SH-SY5Y (cell line): ENCODE measurements at regions not wholly inside any gene's neighbourhood (a gene's known extent, or its start where the extent isn't known, plus 50 kb on each side); places are given as distances from the start of the nearest gene placed in this dataset.

Experiments
- GATA2 ChIP-seq: IDR thresholded peaks from 2 replicates; pipeline ENCODE4 v1.6.1; 2011; ENCODE audit warnings: mild to moderate bottlenecking, low read depth, low read length
- GATA3 ChIP-seq: IDR thresholded peaks from 2 replicates; pipeline ENCODE4 v1.6.1; 2011; ENCODE audit warnings: low read depth, mild to moderate bottlenecking, low read length, moderate library complexity

GRCh38 chr14:71237556-71237955 is 330.3 kb downstream of the PCNX1 start:
- TF ChIP-seq GATA2 = no peak
- no peak for TF ChIP-seq GATA3
